AG09309 (cell line): ENCODE measurements at regions not wholly inside any gene's neighbourhood (a gene's known extent, or its start where the extent isn't known, plus 50 kb on each side); places are given as distances from the start of the nearest gene placed in this dataset.

ENCODE experiments used
- DNase-seq: peaks from one replicate; pipeline ENCODE4 v3.0.0-alpha.2; 2010; ENCODE audit warnings: low read depth
- H3K4me3 ChIP-seq: 2 replicates; pipeline ENCODE4 v1.5.1; 2011; ENCODE audit warnings: mild to moderate bottlenecking, low read depth, low read length, moderate library complexity; ENCODE audit not compliant: control insufficient read depth
- CTCF ChIP-seq: IDR thresholded peaks from 2 replicates; pipeline ENCODE4 v1.5.1; 2011; ENCODE audit warnings: mild to moderate bottlenecking, low read depth, low read length, inconsistent platforms; ENCODE audit not compliant: insufficient read depth, control insufficient read depth; ENCODE audit errors: missing control alignments

GRCh38 chr12:59076622-59077021, 156.3 kb upstream of the LRIG3 start:
- DNase-seq = no peak
- TF ChIP-seq CTCF = no peak
- H3K4me3 ChIP-seq = no peak overlapping the region

GRCh38 chr12:59075968-59076490, 155.7 kb upstream of the LRIG3 start:
- H3K4me3 ChIP-seq = no peak overlapping the region
- no peak for DNase-seq
- TF ChIP-seq CTCF = no peak

- H3K4me3 ChIP-seq = no peak overlapping the region
- TF ChIP-seq CTCF = no peak
- DNase-seq = no peak
These were observed 154.8 kb upstream of the LRIG3 start for GRCh38 chr12:59075141-59075540.

GRCh38 chr12:59070322-59070933, 150.1 kb upstream of the LRIG3 start:
- TF ChIP-seq CTCF = no peak
- no peak for DNase-seq
- H3K4me3 ChIP-seq = no peak overlapping the region

- no peak for DNase-seq
- H3K4me3 ChIP-seq = no peak overlapping the region
- TF ChIP-seq CTCF = no peak
These were observed 149.2 kb upstream of the LRIG3 start for GRCh38 chr12:59069516-59069915.

- TF ChIP-seq CTCF = no peak
- no peak overlapping the region for H3K4me3 ChIP-seq
- DNase-seq = no peak
These were observed 148.1 kb upstream of the LRIG3 start for GRCh38 chr12:59068436-59068835.
